RPMI8226 (cell line): ENCODE measurements at regions not wholly inside any gene's neighbourhood (a gene's known extent, or its start where the extent isn't known, plus 50 kb on each side); places are given as distances from the start of the nearest gene placed in this dataset.

Experiments
- DNase-seq: peaks from one replicate; pipeline ENCODE4 v3.0.0-alpha.2; 2015

DNA sequence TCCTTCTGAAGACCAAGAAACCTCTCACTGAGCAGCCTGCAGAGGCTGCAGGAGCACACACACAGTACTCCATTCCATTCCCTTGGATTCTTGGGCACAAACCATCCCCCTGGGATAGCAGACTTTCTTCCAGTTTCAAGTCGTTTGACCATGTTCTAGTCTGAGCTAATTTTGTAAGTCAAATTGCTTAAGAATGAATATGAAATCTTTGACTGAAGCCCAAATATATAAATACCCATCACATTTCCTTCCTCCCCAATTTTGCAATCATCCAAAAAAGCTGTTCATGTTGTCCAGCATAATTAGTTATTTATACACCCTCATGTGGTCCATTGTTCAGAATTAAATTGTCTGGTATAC is 231.2 kb upstream of the TPRG1 start:
- no peak for DNase-seq

DNA sequence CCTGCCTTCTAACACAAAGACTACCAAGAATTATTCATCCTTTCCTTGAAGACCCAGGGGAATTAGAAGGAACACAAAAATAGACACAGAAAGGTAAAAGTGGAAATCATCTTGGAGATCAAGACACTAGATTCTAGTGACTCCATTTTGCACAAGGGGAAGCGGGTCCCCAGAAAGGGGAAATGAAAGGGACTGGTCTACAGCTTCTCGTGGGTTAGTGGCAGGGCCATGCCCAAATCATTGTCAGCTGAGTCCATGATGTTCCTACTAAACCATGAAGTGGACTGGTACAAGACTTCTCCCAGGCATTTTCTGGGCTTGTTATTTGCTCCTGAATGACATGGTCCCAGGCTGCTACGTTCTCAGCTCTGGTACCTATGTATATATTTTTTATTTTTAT is 230.7 kb upstream of the TPRG1 start:
- DNase-seq = no peak

DNA sequence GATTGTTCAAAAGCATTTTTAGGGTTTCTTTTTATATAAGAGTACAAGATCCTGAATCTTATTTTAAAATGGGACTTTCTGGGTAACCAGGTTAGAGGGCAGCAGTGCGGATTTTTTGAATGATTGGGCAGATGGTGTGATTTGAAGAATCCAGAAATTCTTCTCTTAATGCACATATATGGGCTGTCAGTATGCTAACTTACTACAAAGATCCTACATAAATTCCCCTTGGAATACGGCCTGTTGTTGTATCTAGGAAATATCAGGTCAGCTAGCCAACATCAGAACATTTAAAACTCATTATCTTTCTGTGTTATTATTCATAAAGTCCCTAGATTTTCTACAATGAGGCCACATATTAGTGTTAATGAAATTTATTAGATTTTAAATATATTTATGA is 229.6 kb upstream of the TPRG1 start:
- DNase-seq = no peak

DNA sequence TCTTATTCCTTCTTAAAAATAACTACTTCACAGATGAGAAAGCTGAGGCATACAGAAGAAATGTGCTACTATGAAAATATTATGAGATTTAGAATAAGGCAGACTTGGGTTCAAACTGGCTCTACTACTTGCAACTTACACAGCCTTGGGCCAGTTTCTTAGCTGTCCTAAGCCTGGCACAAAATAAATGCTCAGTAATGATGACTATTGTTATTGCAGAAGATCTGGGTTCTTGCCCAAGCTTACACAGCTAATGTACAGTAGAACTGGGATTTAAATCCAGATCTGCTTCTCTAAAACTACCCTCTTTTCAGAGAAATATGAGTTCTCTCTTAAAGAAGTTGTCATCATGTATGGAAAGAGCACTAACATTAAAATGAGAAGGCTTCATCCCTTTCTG is 228.2 kb upstream of the TPRG1 start:
- DNase-seq = no peak

DNA sequence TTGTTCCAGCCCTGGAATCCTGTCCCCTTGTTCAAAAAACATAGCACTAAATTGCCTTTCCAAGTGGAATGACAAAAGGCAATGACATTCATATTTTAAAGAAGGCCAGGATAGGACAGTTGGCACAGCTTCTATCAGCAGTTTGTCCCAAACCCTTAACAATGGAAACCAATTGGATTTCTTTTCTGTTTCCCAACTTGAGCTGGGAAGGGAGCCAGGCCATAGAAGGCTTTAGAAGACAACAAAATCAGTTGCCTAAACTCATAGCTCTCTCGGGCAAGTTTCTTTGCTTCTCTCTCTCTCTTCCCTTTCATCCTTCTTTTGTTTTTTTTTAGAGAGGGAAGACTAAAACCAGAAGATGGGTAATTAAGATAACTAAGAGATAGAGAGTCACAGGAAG is 227.7 kb upstream of the TPRG1 start:
- DNase-seq = no peak

DNA sequence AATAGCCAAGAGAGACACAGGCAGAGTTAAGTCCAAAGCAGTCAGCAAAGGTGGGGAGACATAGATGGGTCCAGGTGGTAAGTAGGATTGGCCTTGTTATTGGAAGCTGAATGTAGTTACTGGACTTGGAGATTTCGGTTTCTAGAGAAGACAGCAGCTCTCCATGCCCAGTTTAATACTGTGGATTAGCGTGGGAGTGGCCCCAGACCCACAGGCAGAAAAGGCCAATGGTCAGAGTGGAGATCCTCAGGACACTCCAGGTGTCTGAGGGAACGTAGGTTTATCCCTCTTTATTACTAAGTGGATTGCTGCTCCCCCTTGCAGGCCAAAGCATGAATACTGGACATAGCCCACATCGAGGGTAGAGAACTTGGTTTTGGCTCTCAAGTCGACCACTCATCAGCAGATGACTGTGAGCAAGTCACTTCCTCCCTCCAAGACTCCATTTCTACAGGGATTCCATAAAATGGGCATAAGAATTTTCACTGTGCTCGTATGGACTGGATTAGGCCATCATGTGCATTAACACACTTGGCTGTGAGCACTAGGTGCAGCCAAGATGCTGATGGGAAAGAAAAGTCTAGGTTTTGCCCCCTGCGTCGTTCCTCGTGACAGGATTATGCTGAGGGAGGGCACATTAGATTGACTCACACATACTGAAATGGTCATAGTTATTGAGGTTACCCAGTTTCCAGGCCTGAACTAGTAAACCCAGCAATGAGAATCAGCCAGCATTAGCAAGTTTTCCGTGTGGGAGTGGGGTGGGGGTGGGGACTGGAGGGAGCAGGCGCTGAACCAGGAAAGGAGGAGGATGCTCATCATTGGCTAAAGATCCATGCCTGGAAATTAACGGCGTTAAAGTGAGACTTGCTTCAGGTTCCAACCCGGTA is 225.2 kb upstream of the TPRG1 start:
- DNase-seq = no peak

DNA sequence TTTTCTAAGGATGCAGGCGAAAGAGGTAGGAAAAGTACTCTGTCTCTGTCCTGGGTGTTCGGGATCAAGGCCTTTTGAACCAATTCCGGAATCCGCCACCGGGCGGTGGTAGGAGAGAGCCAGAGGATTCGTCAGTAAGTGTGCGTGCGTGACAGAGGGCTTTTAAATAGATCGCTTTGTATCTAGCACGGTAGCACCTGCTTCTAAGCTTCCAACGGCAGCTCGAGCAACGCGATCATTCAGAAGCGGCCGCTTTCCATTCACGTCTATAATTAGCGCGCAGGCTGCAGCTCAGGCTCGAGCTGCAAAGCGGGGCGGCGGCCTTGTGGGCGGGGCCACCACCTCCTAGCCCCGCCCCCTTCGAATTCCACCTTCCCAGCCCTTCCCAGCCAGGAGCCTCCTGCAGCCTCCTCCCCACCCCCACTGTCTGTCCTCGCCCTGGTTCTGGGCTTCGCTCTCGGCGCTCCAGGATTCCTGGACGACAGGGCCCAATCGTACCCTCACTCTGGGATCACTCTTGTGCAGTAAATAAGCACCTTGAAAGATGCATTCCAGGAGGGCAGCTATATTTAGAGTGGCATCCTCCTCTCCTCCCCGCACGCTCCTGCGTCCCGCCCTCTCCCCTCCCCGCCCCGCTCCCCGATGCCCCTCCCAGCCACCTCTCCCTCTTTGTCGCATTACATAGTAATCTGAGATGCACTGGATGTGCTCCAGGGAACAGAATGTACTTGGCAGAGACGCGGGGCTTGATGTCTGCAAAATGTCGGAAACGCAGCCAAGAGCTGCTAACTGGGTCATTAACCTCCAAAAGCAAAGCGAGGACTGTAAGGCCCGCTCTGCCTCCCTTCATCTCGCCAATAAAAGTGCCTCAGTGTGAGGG is 224.1 kb upstream of the TPRG1 start:
- DNase-seq = no peak

DNA sequence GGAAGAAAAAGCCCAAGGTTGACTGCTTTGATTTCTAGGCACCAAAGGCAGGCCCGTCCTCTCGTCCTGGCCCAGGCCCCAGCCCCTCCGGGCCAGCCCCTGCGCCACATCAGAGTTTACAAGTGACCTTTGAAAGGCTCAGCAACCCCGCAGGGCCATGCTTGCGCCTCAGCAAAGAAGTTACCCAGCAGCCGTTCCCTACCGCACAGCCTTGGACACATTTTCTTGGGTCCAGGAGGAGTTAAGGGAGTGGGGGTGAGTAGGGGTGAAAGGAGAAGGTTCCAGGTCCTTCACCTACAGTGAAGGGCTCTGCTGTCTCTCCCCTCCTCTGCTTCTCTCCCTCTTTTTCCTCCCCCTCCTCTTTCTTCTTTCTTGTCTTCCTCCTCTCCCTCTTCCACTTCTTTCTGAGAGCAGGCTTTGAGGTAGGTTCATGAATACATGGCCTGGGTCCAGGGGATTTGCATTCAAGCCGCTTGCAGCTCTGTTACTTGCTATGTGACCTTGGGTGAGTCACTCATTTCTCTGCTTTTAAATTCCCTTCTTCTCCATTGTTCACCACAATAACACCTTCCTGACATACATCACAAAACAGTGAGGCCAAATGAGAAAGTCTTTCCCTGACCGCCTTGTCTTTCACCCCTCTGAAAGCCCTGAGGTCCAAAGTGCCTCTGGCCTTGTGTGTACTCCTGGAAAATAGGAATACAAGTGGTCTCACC is 223.3 kb upstream of the TPRG1 start:
- no peak for DNase-seq

DNA sequence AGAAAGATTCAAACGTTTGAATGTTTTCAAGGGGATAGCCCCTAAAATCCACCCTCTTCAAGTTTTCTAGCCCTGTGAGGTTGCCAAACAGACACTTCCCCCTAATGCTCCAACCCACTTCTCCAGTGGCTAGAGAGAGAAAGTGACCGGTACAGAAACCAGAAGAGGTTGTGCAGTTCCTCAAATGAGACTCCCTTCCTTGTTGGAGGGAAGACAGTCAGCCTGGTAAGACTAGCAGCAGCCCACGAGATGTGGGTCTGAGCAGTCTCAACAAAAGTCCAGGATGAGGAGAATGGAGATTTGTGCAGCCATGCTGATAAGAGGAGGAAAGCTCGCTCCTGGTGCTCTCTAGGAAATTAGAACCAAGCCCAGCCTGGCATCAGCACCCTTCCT is 222.8 kb upstream of the TPRG1 start:
- DNase-seq = no peak

DNA sequence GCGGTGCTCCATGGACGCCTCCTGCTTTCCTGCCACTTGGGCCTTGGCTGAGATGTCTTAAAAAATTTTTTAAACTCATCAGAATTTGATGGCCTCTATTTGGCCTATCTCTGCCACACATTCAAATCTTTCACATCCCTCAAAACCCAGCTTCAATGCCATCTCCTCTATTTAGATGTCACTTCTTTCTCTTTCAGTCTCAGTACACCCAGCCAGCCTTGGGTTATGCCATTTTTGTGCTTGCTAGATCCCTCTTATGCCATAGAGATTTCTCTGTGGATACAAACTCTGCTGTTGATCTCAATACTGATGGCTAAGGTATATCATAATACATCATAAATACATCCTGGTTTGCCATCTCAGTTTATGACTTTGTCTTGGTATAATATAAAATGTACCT is 222.3 kb upstream of the TPRG1 start:
- DNase-seq = no peak

DNA sequence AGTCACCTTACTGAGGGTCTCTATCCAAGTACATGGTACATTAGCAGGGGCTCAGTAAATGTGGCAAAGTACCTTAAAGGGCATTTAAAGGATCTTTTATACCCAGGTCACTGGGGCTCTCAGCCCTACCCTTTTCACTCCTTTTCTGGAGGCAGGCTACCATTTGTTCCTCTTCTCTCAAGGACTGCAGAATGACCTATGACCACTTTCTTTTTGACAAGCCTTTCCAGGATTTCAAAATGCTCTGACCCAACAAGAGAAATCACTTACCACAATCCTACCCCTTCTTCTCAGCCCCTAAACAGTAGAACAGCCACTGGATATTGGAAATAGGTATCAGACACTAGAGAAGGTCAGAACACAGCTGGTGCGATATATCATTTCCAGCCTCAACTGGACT is 221.8 kb upstream of the TPRG1 start:
- DNase-seq = no peak

DNA sequence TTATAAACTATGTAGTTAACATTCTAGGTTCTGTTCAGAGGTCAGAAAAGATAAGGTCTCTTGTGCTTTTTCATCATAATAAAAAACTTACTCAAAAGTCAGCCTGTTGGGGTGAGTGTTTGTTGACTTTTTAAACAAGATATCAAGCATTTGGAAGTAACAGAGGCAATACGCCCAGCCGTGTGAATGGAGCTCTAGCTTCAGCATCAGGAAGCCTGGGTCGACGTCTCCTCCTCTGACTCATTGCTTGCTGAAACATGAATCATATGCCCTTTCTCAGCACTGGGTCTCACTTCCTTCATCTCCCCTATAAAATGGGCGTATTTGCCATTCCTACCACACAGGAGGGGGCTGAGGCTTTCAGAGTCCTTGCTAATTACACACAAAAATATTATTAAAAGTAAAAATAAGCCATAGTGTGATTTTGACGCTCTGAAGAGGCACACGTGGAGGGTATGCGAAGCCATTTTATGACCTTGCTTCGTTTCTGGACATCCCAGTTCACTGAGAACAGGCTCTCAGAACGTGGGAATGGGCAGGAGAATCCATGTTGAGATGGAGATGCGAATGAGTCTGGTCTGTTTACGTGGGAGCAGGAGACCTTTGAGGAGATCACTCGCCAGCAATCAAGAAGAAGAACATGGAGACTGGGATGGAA is 220.8 kb upstream of the TPRG1 start:
- DNase-seq = no peak

DNA sequence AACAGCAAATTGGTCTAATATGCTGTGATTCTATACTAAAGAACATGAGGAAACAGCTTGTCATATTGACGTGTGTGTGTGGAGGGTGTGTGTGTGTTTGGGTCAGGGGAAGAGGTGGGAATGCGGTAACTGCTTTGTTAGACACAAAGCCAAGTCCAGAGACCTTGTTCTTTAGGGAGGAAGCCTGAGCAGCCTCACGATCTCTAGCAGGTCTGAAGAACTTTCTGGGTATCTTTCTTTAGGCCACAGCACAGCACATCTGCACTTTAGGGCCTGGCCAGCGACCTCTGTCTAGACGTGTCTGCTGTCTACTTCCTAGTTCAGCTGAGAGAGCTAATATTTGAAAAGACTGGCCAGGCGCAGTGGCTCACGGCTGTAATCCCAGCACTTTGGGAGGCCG is 220.0 kb upstream of the TPRG1 start:
- DNase-seq = no peak

DNA sequence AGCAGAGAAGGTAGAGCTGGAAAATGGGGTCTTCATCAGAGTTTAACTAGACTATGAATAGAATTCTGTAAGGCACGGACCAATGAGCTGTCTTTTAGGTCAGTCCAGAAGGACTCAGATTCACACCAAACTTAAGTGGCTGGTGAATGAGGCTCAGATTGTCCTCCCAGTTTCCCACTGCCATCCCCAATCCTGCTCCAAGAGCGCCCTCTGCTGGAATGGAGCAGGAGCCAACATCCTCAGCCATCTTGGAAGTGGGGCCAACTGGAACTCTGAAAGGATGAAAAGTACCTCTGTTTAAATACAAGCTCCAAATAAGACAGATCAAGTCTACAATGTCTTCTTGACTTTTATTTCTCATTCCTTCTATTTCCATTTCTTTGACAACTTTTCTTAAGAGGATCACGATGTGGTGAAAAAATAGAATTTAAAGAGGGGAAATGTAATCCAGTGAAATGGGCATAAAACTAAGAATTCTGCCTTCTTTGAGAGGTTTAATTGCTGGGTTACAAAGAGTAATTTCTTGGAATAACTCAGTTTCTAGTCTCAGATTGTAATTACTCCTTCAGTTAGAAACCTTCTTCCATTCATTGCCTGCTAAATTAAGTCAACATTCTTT is 217.1 kb upstream of the TPRG1 start:
- peak; percentile 68 for DNase-seq

DNA sequence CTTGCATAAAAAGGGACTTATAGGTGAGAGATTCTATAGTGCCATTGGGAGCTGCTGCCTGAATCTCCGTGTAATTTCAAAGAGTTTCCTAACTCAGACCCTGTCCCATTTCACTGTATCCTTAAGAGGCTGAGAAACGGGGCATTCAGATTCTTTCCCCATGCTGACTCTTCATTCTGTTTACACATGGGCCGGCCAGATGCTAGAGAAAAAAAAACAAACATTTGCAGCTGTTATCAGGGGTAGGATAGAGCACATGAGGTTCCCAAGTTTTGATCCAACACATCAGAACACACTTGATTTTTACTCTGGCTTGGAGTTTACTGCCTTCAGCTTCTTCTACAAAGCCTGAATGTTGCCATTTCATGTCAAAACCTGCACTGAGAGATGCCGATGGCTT is 215.9 kb upstream of the TPRG1 start:
- no peak for DNase-seq

DNA sequence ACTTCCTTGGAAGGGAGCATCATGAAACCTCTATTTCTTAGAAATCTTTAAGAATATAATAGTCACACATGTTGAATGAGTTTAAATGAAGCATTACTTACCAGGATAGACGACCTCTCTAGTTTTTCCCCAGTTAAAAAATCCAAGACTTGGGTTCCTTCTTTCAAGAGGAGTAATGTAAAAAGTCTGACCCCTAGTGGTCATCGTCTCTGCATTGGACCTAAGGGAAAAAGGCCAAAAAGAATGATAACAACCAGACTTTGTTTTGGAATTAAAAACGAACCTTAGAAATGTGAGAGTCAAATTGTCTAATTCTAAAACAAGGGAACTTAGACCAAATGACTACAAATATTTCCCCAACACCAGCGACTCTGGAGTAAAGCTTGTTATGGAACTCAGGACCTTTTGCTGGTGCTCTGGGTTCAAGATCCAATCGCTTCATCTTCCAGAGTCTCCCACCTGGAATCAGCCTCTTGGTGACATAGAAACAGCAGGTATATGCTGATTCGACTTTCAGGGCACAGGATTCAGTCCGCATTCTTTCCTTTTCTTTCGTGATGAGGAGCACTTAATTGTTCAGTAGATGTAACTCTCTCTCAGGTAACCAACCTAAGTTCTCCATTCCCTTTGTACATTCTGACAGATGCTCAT is 214.8 kb upstream of the TPRG1 start:
- peak; percentile 54 for DNase-seq

DNA sequence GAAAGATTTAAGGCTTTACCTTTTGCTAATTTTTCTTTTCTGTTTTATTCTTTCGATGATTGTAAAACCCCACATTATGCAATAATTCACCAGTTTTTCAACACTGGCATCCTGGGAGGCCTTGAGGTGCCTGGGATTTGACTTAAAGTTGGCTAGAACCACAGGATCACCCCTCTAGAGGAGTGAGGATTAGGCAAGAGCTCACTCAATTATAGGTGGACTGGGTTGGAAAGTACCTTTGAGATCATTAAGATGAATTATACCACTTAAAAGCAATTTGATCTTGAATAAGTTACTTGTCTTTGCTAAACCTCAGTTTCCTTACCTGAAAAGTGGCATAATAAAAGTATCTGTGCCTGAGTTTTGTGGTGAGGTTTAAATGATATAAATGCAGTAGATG is 212.8 kb upstream of the TPRG1 start:
- no peak for DNase-seq

DNA sequence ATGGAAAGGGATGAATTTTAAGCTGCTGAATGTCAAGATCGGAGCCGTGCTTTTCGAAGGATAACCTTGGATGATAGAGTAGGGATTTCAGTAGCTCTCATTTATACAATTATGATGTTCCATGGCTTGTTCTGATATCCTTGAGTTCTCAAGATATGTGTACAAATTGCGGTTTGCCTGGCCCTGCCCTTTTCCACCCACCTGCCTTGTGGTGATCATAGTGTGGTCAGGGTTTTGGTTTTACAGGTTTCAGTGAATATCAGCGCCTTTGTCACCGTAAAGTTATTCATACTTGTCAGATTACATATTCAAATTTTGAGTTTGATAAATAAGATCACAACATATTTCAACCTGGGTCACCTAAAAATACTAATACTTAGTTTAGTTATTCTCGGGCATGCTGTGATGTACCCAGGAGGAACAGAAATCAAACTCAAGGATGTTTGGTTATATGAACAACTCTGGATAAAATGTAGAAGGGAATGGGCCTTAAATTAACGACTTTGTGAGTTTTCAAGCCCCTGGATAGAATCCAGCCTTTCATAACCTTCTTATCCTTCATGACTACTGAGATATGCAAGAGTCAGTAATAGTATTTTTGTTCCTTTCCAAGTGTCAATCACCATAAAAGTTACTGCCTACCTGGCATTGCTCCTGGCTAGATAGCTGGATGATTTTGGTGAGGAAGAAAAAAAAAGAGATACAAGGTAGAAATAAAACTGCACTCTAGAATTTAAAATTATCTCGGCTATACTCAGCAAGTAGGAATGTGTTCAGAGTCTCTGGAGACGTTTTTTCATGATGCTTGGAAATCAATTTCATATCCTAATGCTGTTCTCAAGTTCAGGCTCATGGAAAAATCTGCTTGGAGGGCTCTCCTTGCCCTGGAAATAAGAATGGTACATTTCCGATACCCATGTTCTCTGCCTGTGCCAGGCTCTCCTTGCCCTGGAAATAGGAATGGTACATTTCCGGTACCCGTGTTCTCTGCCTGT is 209.2 kb upstream of the TPRG1 start:
- no peak for DNase-seq

DNA sequence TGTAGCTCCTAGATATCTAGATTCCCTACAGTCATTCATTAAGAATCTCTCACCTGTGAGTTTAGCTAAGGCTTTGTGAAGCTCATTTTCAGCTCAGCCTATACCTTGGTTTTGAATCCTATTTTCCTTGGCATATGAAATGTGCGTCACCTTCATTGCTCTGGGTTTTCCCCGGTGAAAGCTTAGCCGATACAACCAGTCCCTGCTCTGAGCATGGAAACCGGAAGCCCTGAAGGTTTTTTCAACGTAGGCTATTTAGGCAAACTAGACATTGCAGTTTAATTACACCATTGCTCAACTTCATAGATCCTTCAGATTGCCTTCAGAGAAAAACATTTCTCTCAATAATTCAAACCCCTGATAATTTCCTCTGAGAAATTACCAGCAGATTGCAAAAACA is 206.8 kb upstream of the TPRG1 start:
- no peak for DNase-seq

DNA sequence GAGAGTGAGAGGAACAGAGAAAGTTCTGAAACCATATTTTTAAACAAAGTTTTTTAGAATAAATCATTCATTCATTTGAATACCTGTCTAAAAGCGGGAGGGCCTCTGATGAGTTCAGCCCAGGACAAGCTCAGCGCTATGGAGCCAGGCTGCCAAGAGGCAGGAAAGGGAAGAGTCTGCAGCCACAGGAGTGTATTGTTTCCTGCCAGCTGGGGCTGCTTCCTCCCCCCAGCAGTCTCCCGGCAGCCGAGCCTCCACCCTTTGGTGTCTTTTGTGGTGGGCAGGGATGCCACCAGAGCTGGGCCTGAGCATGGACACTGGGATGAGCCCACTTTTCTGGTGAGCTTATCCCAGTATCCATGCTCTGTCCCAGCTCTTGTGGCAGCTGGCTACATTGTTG is 199.5 kb upstream of the TPRG1 start:
- no peak for DNase-seq
